ENCODE measurements at regions not wholly inside any gene's neighbourhood (a gene's known extent, or its start where the extent isn't known, plus 50 kb on each side); places are given as distances from the start of the nearest gene placed in this dataset.

GRCh38 chr1:182193908-182194550 lies 132.5 kb upstream of the ZNF648 start:
- Histone ChIP-seq H3K27me3 (ENCODE audit: insufficient read depth, low read length) (no peaks in the 10 kb centered on the region), H3K9me3 (ENCODE audit: low read depth, low read length) (no peaks in the 10 kb centered on the region), H3K79me2 (ENCODE audit: insufficient read depth, low read length) (no peaks in the 10 kb centered on the region), H3K4me3 (ENCODE audit: insufficient read depth, low read length) (no peak overlapping the region), H4K20me1 (ENCODE audit: insufficient read depth, low read length) (no peaks in the 10 kb centered on the region), H3K4me1 (ENCODE audit: insufficient read depth, low read length) (no peaks in the 10 kb centered on the region), H3K36me3 (ENCODE audit: insufficient read depth, low read length) (no peaks in the 10 kb centered on the region), H2AFZ (ENCODE audit: low read length) (no peak overlapping the region), H3K27ac (ENCODE audit: low read depth, low read length) (no peak overlapping the region), H3K4me2 (ENCODE audit: insufficient read depth, low read length) (no peak overlapping the region)
- no peak for TF ChIP-seq CTCF (IDR thresholded peaks at IDR 0.05; ENCODE audit: extremely low read depth, low read depth, low read length)
- no peak for DNase-seq (ENCODE audit: insufficient read length, low spot score, missing footprints)

- H3K36me3 ChIP-seq (ENCODE audit: insufficient read depth, low read length): no peaks in the 10 kb centered on the region
- no peaks in the 10 kb centered on the region for H4K20me1 ChIP-seq (ENCODE audit: insufficient read depth, low read length)
- no peak overlapping the region for H2AFZ ChIP-seq (ENCODE audit: low read length)
- no peaks in the 10 kb centered on the region for H3K9me3 ChIP-seq (ENCODE audit: low read depth, low read length)
- H3K27ac ChIP-seq (ENCODE audit: low read depth, low read length): no peak overlapping the region
- no peak for TF ChIP-seq CTCF (IDR thresholded peaks at IDR 0.05; ENCODE audit: extremely low read depth, low read depth, low read length)
- H3K4me1 ChIP-seq (ENCODE audit: insufficient read depth, low read length): no peaks in the 10 kb centered on the region
- no peak overlapping the region for H3K4me3 ChIP-seq (ENCODE audit: insufficient read depth, low read length)
- DNase-seq (ENCODE audit: insufficient read length, low spot score, missing footprints): no peak
- H3K27me3 ChIP-seq (ENCODE audit: insufficient read depth, low read length): no peaks in the 10 kb centered on the region
- H3K79me2 ChIP-seq (ENCODE audit: insufficient read depth, low read length): no peaks in the 10 kb centered on the region
- H3K4me2 ChIP-seq (ENCODE audit: insufficient read depth, low read length): no peak overlapping the region
Measured at GRCh38 chr1:182192966-182193365, 131.5 kb upstream of the ZNF648 start.

- no peak overlapping the region for H3K27ac ChIP-seq (ENCODE audit: low read depth, low read length)
- H3K36me3 ChIP-seq (ENCODE audit: insufficient read depth, low read length): no peaks in the 10 kb centered on the region
- H3K4me2 ChIP-seq (ENCODE audit: insufficient read depth, low read length): no peak overlapping the region
- no peak overlapping the region for H3K4me3 ChIP-seq (ENCODE audit: insufficient read depth, low read length)
- H3K9me3 ChIP-seq (ENCODE audit: low read depth, low read length): no peaks in the 10 kb centered on the region
- H4K20me1 ChIP-seq (ENCODE audit: insufficient read depth, low read length): no peaks in the 10 kb centered on the region
- no peak overlapping the region for H2AFZ ChIP-seq (ENCODE audit: low read length)
- TF ChIP-seq CTCF (IDR thresholded peaks at IDR 0.05; ENCODE audit: extremely low read depth, low read depth, low read length): no peak
- no peak for DNase-seq (ENCODE audit: insufficient read length, low spot score, missing footprints)
- H3K4me1 ChIP-seq (ENCODE audit: insufficient read depth, low read length): no peaks in the 10 kb centered on the region
- no peaks in the 10 kb centered on the region for H3K79me2 ChIP-seq (ENCODE audit: insufficient read depth, low read length)
- no peaks in the 10 kb centered on the region for H3K27me3 ChIP-seq (ENCODE audit: insufficient read depth, low read length)
Measured at GRCh38 chr1:182192215-182192614, 130.7 kb upstream of the ZNF648 start.

GRCh38 chr1:182191381-182192115 lies 130.0 kb upstream of the ZNF648 start:
- Histone ChIP-seq H3K27ac (ENCODE audit: low read depth, low read length) (no peak overlapping the region), H3K4me1 (ENCODE audit: insufficient read depth, low read length) (no peaks in the 10 kb centered on the region), H3K9me3 (ENCODE audit: low read depth, low read length) (no peaks in the 10 kb centered on the region), H3K36me3 (ENCODE audit: insufficient read depth, low read length) (no peaks in the 10 kb centered on the region), H3K27me3 (ENCODE audit: insufficient read depth, low read length) (no peaks in the 10 kb centered on the region), H4K20me1 (ENCODE audit: insufficient read depth, low read length) (no peaks in the 10 kb centered on the region), H2AFZ (ENCODE audit: low read length) (no peak overlapping the region), H3K79me2 (ENCODE audit: insufficient read depth, low read length) (no peaks in the 10 kb centered on the region), H3K4me3 (ENCODE audit: insufficient read depth, low read length) (no peak overlapping the region), H3K4me2 (ENCODE audit: insufficient read depth, low read length) (no peak overlapping the region)
- no peak for DNase-seq (ENCODE audit: insufficient read length, low spot score, missing footprints)
- TF ChIP-seq CTCF (IDR thresholded peaks at IDR 0.05; ENCODE audit: extremely low read depth, low read depth, low read length): no peak

Data from osteoblast (primary cell).